ENCODE measurements at regions not wholly inside any gene's neighbourhood (a gene's known extent, or its start where the extent isn't known, plus 50 kb on each side); places are given as distances from the start of the nearest gene placed in this dataset.

DNA sequence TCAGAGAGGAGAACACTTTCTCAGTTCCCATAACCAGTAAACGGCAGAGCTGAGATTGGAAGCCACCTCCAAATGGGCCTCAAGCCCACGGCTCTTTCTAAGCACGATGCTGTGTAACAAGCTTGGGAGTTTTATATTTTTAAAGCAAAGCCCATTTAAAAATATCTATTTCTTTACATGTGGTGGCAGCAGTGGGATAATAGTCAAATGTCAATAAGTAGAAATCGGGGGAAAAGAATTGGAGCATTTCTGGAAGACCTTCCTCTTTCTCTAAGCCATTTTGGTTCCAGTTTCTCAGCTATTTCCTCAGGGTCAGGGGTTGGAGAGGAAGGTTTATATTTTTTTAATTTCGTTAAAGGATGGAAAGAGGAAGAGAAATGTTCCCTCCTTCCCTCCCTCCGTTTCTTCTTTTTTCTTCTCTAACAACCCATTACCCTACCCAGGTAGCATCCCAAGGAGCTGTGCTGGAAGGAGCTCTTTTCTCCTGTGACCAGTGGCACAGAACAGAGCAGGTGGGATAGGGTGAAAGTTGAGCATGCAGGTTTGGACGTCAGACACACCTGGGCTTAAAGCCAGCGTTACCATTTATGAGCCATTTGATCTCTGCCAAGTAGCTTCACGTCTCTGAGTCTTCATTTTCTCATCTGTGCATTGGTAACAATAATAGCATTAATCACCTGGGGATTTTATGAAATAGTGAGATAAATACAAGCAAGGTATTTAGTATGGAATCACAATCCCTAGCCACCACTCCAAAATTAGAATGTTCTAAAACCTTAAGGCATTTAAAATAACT, 515.7 kb downstream of the RPS24 start:
- ATAC-seq = no peak

DNA sequence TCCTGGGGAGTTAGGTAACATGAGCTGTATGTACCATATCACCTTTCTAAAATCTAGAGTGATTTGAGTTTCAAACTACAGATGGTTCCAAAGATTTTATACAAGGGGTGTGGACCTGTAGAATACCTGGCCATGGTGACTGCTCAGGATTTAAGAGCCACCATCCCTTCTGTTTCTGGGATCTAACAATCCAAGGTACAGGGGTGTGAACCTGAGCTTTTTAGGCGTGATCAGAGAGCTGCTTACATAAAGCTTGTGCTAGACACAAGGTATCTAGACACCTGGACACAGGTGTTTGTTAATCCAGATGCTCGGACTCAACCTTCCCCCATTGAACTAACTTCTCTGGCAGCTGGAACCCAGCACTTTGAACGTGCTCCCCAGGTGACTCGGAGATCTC, 516.4 kb downstream of the RPS24 start:
- no peak for ATAC-seq

DNA sequence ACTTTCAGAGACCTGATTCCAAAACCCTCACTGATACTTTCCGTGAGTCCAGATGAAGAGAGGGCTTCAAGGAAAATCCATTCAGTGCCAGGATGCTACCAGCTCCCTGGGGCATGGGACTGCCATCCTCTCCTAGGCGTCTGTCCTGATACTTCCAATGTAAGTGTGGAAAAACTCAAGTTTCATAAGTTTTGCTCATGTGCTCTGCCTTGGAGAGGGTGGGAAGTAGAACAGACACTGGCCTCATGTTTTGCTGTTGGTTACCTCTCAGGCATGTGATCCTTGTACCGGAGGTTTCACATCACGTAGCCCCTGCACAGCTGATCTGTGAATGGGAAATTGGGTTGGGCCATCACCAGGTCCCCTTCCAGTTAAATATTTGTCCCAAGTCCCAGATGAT, 517.1 kb downstream of the RPS24 start:
- ATAC-seq = no peak

DNA sequence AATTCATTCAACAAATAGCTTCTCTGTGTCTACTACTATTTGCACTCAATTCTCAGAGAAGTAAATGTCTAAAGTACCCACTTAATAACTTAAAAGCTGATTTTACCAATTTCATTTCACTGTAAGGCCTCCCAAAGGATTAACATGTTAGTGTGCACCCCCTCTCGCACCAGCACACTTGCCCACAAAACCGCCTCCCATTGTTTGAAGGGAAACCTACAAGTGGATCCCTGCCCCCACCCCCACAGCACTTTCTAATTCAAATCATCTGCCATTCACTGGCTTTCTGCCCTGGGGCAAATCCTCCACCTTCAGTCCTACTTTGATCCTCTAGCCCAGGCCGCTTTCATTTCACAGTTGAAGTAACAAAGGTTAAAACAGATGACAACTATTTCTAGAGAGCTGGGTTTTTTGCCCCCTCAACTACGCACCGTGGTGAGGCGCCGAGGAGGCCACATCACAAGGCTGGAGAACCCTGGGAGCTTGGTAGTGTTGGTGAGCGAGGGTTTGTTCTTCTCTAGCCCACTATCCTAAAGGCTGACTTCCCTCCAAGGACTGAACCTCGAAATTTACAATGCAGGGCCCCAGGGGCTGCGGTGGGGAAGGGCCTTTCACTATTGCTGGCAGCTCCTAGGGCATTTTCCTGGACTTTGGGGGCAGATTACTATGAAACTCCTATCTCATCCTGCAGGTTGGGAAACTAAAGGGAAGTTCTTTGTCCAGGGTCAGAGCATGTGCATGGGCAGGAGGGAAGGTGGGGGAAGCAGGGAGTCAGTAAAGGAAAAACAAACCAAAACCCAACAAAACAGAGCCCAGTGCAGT, 517.4 kb upstream of the ZMIZ1 start:
- no peak for ATAC-seq

DNA sequence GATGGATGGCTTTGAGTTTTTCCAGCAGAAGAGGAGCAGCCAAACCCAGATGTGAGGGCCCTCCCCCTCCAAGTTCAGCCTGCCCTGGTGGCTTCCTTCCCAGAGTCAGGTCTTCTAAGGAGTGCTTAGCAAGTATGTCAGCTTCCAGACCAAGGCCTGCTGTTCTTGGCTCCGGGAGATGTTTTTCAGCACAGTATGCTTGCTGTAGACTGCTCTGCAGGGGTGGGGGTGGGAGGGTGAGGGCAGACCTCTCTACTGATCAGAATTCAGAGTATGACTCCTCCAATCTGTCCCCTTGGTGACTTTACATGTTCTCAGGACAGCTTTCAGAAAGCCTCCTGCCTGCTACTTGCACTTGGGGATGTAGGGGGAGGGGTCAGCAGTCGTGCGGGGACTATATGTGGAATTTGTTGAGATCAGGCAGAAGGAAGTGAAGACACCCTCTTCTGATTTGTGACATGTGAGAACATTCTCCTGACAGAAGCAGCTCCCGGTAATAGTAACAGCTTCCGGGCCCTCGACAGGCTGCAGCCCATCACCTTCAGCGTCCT, 516.4 kb upstream of the ZMIZ1 start:
- ATAC-seq = no peak

DNA sequence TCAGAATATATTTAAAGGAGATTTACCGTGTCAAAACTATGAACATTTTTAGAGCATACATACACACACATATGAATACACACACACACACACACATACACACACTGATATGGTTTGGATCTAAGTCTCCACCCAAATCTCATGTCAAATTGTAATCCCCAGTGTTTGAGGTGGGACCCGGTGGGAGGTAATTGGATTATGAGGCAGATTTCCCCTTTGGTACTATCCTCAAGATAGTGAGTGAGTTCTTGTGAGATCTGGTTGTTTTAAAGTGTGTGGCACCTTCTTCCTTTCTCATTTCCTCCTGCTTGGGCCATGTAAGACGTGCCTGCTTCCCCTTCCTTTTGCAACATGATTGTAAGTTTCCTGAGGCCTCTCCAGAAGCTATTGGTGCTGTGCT, 515.0 kb upstream of the ZMIZ1 start:
- no peak for ATAC-seq

DNA sequence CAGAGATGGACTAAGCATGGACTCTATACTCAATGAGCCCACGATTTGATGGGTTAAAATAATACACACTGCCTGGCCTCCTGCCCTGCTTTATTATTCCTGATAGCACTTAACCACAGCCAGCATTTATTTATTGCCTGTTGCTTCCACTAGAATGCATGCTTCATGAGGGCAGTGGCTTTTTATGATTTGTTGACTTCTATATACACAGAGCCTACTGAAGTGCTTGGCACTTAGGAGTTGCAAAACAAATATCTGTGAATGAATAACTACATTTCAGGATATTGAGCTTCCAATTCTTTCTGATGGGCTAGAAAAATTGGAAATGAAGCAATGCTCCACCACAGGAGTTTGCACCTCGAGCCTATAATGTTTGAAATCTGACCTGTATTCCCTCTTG, 513.6 kb upstream of the ZMIZ1 start:
- no peak for ATAC-seq

DNA sequence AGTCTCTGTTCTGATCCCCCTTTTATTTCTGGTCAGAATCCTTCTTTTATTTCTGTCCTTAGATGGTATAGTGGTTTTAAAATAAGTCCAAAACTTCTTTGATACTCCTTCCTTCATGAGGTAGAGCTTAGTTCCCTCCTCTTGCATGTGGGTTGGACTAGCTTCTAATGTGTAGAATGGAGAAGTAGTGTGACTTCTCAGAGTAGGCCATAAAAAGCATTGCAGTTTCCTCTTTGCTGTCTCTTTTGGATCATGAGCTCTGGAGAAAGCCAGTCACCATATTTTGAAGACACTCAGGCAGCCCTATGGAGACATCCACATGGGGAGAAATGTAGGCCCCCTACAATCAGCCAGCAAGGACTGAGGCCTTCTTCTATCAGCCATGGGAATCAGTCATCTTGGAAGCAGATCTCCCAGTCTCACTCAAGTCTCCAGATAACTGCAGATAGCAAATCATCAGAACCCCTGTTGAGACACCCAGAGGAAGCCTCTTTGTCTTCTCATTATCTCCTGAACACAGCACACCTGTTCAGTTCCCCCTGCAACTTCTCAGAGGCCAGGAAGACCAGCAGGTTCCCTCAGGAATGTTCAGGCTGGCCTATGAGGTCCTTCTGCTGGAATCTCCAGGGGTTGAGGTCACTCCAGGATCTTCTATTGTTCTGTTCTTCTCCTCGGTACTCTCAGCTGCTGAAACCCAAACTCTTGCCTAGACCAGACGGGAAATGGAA, 511.9 kb upstream of the ZMIZ1 start:
- ATAC-seq = no peak

DNA sequence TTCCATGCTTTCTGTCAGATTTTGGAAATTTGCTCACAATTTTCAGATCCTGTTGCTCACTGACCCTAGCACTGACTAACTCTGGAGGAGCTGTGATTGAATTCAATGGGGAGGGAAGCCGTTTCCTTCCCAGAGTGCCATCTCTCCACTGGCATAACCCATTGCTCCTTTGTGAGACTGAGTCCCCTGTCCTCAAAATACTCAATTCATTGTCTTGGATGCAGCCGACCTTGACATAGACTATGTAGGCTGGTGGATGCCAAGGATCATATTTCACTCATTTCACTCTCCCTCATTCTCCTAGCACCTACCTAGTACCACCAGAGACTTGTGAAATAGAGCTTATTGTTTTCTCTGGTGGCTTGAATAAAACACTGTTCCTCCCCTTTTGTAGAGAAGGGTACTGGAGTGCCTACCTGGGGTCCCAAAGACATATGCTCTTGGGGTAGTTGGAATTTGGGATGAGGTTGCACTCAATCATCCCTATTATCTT, 511.3 kb upstream of the ZMIZ1 start:
- ATAC-seq = no peak

DNA sequence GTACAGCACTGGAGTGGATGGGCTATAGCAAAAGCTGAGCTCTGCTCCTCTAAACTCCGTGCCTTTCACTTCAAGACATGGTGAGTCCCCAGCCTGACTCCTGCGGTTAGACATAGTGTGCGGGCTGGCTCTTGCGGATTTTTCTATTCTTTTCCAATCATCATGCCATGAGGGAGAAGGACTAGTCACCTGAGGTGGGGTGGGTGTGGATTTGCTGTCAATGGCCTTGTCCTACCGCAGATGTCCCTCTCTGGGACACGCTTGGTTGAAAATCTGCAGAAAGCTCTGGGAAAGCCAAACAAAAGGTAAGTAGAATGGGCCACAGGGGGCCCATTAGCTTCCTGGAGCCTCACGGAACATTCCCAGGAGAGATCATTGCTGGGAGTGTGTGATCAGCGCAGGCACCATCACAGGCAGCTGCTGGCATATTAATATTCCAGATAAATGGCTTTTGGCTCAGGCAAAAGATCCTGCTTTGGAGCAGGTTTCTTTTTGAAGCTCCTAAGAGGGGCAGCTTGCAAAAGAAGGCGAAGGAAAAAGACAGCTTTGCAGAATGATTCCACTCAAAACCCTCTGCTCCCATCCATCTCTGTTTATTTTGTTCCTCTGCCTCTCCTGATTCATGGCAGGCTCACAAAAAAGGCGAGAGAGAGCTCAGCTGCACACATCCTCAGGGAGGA, 509.0 kb upstream of the ZMIZ1 start:
- no peak for ATAC-seq

DNA sequence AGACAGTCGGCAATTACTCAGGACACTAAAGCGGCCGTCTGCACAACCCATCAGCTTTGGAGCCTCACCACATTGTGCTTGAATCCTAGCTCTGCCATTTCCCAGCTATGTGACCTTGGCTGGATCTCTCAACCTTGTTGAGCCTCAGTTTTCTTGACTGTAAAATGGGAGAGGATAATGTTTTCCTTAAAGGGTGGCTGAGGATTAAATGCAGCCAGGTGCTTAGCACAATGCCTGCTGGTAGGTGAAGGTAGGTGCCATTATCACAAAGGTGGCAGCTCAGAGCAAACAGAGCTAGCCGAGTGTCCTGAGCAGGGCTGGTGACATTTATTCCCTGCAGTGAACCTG, 508.5 kb upstream of the ZMIZ1 start:
- no peak for ATAC-seq

DNA sequence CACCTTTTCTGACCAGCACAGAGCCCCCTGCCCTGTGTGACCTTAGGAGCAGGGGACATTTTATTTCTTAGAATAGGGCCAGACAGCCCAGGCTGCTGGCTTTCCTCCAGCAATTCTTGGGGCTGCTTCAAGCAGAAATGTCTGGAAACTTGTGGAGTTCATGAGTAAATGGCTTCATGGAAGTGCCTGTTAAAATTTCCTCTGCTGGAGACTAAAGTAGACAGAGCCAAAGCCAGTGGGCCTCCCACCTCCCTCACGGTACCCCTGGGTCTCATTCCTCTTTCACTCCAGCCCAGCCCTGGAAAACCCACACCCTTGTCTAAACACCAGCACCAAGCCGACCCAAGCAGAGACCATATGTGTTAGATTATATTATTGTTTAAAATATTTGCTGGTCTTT, 505.5 kb upstream of the ZMIZ1 start:
- no peak for ATAC-seq

DNA sequence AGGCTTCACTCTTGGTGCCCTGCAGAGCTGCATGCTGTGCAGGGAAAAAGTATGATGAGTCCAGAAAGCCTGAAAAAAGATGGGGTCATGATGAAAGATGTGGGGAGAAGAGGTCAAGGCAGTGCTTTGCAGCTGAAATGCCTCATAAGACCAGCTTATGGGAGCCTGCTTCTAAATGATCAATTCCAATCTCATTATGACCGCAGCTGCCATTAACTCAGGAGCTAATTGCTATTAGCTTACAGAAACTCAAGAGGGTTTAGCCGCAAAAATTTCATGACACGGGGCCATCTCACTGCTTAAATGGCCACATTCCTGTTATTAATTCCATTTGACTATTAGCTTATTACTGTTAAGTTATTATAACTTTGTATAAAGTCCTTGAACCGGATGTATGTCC, 502.9 kb upstream of the ZMIZ1 start:
- ATAC-seq = no peak

DNA sequence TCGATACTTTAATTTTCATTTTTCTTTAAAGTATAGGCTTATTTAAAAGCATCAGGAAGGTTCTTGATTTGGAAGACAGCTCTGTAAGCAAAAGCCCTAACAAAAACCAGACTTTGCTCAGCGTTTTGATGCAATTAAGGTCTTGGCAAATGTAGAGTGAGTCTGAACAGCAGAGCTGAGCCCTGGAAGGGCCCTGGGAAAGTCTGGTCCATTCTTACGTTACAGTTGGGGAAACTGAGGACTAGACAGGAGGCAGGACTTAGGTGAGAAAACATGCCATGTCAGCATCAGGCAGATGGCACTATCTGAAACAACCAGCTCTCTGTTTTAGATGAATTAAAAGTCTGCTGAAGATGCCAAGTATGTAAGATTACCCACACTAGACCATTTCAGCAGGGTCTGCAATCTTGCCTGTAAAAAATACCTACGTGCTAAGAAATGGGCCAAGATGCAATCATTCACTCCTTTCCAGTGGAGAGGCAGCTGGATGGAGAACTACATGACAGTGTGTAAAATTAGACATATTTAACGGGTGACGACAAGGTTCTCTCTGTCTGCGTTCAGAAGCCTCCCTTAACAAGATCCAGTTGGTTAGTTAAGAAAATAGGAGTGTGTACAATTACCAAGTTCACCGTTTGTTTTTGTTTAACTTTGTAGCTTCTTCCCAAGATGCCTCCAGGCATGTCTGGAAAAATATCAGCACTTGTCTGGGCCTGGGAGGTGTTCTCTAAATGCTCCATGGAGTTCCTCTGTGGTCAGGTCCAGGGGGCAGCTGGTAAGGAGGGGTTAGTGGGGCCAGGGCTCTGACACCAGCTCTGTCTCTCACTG, 502.3 kb upstream of the ZMIZ1 start:
- ATAC-seq = no peak

DNA sequence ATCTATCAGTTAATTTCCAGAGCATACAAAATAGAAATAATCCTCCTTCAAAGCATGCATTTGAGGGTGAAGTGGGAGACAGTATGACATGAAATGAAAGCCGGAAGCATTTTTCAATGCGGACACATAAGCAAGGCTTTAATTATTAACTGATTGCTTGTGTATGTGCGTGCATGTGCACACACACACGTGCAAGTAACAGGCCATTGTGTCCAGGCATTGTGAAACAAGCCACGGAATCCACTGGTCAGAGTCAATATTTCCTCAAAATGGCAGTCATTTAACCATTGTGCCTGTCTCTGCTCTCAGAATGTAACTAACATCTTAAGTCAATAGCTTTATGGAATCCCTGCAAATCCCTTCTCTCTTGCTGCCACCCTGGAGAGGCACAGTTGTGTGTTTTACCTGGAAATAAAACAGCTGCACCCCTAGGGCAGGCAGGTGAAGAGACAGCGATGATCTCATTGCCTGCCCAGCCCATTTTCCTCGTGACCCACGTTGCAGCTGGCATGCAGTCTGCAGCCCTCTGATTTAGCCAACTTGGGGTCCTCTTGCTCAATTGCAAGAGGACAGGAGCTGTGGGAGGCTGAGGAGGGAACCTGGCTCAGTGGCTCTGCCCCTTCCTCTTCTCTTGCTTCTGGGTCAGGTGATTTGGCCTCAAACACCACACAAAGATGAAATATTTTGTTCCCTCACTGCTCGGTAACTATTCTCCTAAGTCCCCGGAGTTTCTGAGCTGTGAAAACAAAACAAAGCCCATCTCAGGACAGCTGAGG, 500.9 kb upstream of the ZMIZ1 start:
- no peak for ATAC-seq

DNA sequence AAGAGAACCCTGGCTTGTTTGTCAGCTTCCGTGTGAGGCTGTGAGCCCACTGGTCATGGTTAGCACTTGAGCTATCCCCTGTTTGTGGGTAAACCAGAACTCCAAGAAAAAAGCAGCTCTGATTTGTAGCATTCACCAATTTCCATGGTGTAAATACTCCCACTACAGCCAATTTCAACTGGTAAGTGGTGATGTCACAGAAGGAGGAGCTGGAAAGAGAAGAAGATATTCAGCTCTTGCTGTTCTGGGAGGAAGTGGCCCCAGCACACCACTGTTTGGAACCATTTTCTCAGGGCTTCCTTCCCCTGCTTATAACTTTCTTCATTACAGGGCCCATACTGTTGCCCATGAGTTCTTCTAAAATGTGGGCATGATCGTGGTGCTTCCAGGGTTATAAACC, 500.1 kb upstream of the ZMIZ1 start:
- ATAC-seq = no peak

DNA sequence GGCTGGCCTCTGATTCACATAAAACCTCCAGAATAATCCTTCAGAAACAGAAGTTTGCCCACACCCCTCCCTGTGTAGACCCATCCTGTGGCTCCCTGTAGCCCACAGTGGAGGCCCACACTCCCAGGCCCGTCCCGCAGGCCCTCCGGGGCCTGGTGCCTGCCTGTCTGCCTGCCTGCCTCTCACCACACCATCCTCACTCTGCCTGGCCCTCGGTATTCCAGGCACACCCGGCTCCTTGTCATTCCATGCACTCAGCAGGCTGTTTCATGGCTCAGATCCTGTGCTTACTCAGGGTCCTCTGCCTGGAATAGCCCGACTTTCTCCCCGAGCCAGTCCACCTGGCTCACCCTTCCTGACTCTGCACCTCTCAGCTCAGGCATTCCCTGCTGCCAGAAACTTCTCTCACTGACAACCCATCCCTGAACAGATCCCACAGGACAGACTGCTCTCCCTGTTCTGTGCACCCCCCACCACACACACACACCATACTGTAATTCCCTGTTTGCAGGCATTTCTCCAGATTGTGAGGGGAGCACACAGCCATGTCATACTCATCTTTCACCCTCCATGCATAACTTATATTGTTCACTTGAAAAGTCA, 498.0 kb upstream of the ZMIZ1 start:
- no peak for ATAC-seq

DNA sequence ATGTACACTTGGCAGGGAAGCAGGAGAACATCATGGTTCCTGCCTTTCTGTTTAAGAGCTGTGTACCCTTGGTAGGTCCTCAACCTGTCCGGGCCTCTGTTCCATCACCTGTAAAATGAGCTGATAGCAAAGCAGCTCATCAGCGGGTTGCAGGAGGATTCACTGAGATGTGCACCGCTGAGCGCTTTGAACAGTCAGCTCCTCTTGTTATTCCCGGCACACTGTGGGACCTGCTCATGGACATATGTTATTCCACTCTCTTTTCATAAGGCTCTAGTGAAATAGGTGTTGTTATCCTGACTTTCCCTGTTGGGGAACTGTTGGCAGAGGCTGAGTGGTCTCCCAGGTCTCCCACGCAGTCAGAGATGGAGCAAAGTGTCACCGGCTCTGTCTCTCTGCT, 497.5 kb upstream of the ZMIZ1 start:
- no peak for ATAC-seq

DNA sequence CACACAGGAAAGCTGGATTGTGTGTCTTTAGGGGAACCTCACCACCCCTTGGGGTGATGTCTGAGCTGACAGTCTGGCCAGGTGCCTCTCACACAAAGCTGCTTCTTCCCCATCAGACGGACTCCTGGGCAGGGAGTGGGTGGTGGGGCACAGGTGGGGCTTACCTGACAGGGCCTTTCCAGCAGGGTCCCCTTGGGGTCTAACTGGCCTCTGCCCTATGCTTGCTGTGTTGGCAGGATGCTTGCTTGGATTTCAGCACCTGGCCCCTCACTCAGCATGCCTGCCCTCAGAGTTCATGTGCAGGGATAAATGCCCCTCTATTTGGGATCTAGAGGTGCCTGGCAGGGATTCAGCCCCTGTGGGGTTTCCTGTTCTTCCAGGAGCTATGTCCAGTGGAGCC, 496.9 kb upstream of the ZMIZ1 start:
- no peak for ATAC-seq

DNA sequence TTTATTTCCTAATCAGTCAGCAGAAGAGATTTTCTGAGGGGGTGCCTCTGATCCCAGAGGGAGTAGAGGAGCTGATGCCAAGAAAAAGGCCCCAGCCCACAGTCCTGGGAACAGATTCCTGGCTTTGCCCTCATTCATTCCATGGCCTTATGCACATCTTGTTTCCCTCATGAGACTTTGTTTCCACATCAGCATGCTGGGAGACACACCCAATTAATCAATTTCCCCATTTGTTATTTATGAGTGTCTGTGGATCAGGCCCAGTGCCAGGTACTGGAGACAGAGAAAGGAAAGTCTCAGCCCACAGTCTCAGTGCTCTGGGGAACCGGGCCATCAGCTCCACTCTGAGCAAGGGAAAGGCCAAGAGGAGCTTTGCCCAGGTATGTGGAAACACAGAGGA, 496.2 kb upstream of the ZMIZ1 start:
- ATAC-seq = no peak
